CD14-positive monocyte (primary cell): ENCODE measurements at regions not wholly inside any gene's neighbourhood (a gene's known extent, or its start where the extent isn't known, plus 50 kb on each side); places are given as distances from the start of the nearest gene placed in this dataset.

Experiments
- DNase-seq, 3 donors: peaks; one replicate each; pipeline ENCODE4 v3.0.0-alpha.2; 2011 to 2022
- H2AFZ ChIP-seq: 2 replicates; pipeline ENCODE4 v1.6.0; 2012; ENCODE audit warnings: mild to moderate bottlenecking, low read depth, low read length, inconsistent platforms; ENCODE audit not compliant: insufficient read depth, poor library complexity, severe bottlenecking
- H3K27ac ChIP-seq, 2 donors: 1 replicate in 1 of 2; 2 replicates in 1 of 2; pipeline ENCODE4 v1.5.1; 2012 to 2013; ENCODE audit warnings: low read length in 2 of 2, control low read depth in 1 of 2, inconsistent platforms in 1 of 2, low read depth in 1 of 2, mild to moderate bottlenecking in 1 of 2
- H3K27me3 ChIP-seq, 2 donors: one replicate each; pipeline versions ENCODE4 v1.6.0 to v1.6.1; 2011 to 2013; ENCODE audit warnings: low read length in 2 of 2; ENCODE audit not compliant: control insufficient read depth in 2 of 2, insufficient read depth in 2 of 2
- H3K36me3 ChIP-seq, 2 donors: replicated peaks in 1 of 2; 1 replicate in 1 of 2; 2 replicates in 1 of 2; pipeline versions ENCODE4 v1.5.1 to v1.6.1; 2012 to 2013; ENCODE audit warnings: low read length in 2 of 2, control low read depth in 1 of 2, inconsistent platforms in 1 of 2, mild to moderate bottlenecking in 1 of 2; ENCODE audit not compliant: insufficient read depth in 2 of 2, control insufficient read depth in 1 of 2
- H3K4me1 ChIP-seq, 2 donors: 1 replicate in 1 of 2; 2 replicates in 1 of 2; pipeline versions ENCODE4 v1.5.1 to v1.6.1; 2012 to 2013; ENCODE audit warnings: low read length in 2 of 2, control low read depth in 1 of 2, inconsistent platforms in 1 of 2, mild to moderate bottlenecking in 1 of 2, moderate library complexity in 1 of 2; ENCODE audit not compliant: insufficient read depth in 2 of 2, control insufficient read depth in 1 of 2
- H3K4me2 ChIP-seq: replicated peaks from 2 replicates; pipeline ENCODE3; 2012; ENCODE audit warnings: low read length, moderate library complexity, mild to moderate bottlenecking; ENCODE audit not compliant: poor library complexity, severe bottlenecking; ENCODE audit errors: extremely low read depth
- H3K4me3 ChIP-seq, 3 experiments: fragments of 200-600 bp in 1 of 3; sonication (generic) in 1 of 3; replicated peaks in 1 of 3; 1 replicate in 2 of 3; 2 replicates in 1 of 3; pipeline ENCODE4 v1.5.1; 2011 to 2013; ENCODE audit warnings: low read length in 3 of 3, mild to moderate bottlenecking in 3 of 3, control low read depth in 2 of 3, low read depth in 2 of 3, inconsistent platforms in 1 of 3, moderate library complexity in 1 of 3
- H3K79me2 ChIP-seq: 2 replicates; pipeline ENCODE4 v1.6.0; 2012; ENCODE audit warnings: mild to moderate bottlenecking, control low read depth, inconsistent platforms, low read length, moderate library complexity; ENCODE audit not compliant: insufficient read depth
- H3K9ac ChIP-seq: 2 replicates; pipeline ENCODE4 v1.6.0; 2017; ENCODE audit warnings: low read length, mild to moderate bottlenecking; ENCODE audit not compliant: insufficient read depth, poor library complexity, severe bottlenecking
- H3K9me3 ChIP-seq, 2 donors: replicated peaks in 1 of 2; 1 replicate in 1 of 2; 2 replicates in 1 of 2; pipeline versions ENCODE4 v1.5.1 to v1.6.1; 2012 to 2013; ENCODE audit warnings: low read length in 2 of 2, control low read depth in 1 of 2; ENCODE audit not compliant: control insufficient read depth in 1 of 2, insufficient read depth in 1 of 2
- H4K20me1 ChIP-seq: 2 replicates; pipeline ENCODE4 v1.6.0; 2012; ENCODE audit warnings: mild to moderate bottlenecking, low read length, control low read depth, moderate library complexity; ENCODE audit not compliant: insufficient read depth
- H3K27ac Mint-ChIP-seq, 7 donors: one replicate each; pipeline ENCODE4 v1.8.0; 2020; ENCODE audit warnings: mild to moderate bottlenecking in 7 of 7, mixed read lengths in 7 of 7, moderate library complexity in 6 of 7, inconsistent platforms in 2 of 7
- H3K27me3 Mint-ChIP-seq, 3 donors: one replicate each; pipeline ENCODE4 v1.8.0; 2021 to 2022; ENCODE audit warnings: low read depth in 3 of 3, mild to moderate bottlenecking in 3 of 3, mixed read lengths in 3 of 3, moderate library complexity in 3 of 3, inconsistent platforms in 1 of 3
- H3K36me3 Mint-ChIP-seq, 2 donors: one replicate each; pipeline ENCODE4 v1.8.0; 2020; ENCODE audit warnings: mixed read lengths in 2 of 2, inconsistent platforms in 1 of 2, mild to moderate bottlenecking in 1 of 2
- H3K4me1 Mint-ChIP-seq: one replicate; pipeline ENCODE4 v1.8.0; 2020; ENCODE audit warnings: mild to moderate bottlenecking, mixed read lengths
- H3K4me3 Mint-ChIP-seq, 2 donors: one replicate each; pipeline ENCODE4 v1.8.0; 2020; ENCODE audit warnings: mild to moderate bottlenecking in 2 of 2, mixed read lengths in 2 of 2, moderate library complexity in 1 of 2
- H3K9me3 Mint-ChIP-seq, 7 donors: one replicate each; pipeline ENCODE4 v1.8.0; 2020 to 2022; ENCODE audit warnings: mixed read lengths in 7 of 7, mild to moderate bottlenecking in 6 of 7, moderate library complexity in 6 of 7, inconsistent platforms in 2 of 7
- WGBS: methylation state at CpG from one replicate; pipeline ENCODE4 v1.1.5; 2013; ENCODE audit warnings: missing lambda C conversion rate; ENCODE audit not compliant: insufficient coverage; 5-methylcytosine and 5-hydroxymethylcytosine counted together
- intact Hi-C, 2 donors: fragments of 100-400 bp; cut with micrococcal nuclease; formaldehyde crosslinking; loops; one replicate each; pipeline versions ENCODE4 v1.15.0 to v1.15.1; 2023
- TF ChIP-seq, protein P1 (sequence below): fragments of 200-600 bp; IDR thresholded peaks from one replicate; pipeline ENCODE4 v1.8.0; 2022; ENCODE audit warnings: antibody characterized with exemption, mild to moderate bottlenecking

DNA sequence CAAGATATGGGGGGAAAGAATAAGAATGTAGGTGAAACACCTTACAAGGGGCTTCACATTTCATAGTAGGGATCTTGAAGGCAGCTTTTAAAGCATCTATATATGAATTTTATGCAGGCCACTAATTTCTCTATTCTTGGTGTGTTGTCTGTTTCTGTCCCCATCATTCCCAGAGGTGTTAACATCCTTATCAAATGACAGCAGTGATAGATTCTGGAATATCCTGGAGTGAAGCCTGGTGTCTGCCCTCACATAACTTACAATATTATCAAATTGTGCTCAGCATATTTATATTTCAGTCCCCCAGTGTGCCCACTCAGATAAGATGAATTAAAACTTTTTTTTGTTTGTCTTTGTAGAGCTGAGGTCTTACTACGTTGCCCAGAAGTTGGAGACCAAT is 486.2 kb downstream of the EPHA4 start:
- H3K27me3 ChIP-seq = no peaks in the 10 kb centered on the region
- H3K4me2 ChIP-seq = no peak overlapping the region
- no peak for DNase-seq
- H3K4me1 Mint-ChIP-seq = no peaks in the 10 kb centered on the region
- no peaks in the 10 kb centered on the region for H3K36me3 Mint-ChIP-seq
- no peaks in the 10 kb centered on the region for H4K20me1 ChIP-seq
- no peaks in the 10 kb centered on the region for H3K36me3 ChIP-seq
- H3K27ac ChIP-seq = no peak overlapping the region
- TF ChIP-seq, protein P1, sequence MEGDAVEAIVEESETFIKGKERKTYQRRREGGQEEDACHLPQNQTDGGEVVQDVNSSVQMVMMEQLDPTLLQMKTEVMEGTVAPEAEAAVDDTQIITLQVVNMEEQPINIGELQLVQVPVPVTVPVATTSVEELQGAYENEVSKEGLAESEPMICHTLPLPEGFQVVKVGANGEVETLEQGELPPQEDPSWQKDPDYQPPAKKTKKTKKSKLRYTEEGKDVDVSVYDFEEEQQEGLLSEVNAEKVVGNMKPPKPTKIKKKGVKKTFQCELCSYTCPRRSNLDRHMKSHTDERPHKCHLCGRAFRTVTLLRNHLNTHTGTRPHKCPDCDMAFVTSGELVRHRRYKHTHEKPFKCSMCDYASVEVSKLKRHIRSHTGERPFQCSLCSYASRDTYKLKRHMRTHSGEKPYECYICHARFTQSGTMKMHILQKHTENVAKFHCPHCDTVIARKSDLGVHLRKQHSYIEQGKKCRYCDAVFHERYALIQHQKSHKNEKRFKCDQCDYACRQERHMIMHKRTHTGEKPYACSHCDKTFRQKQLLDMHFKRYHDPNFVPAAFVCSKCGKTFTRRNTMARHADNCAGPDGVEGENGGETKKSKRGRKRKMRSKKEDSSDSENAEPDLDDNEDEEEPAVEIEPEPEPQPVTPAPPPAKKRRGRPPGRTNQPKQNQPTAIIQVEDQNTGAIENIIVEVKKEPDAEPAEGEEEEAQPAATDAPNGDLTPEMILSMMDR = no peak
- peaks cover 0 to 10% (median 3%) of the 10 kb centered on the region in 7 donors for H3K9me3 Mint-ChIP-seq
- H3K9ac ChIP-seq = no peak overlapping the region
- intact Hi-C loops = no loop called here
- H3K9me3 ChIP-seq = no peaks in the 10 kb centered on the region
- no peaks in the 10 kb centered on the region for H3K4me1 ChIP-seq
- H2AFZ ChIP-seq = no peak overlapping the region
- no peak overlapping the region for H3K27ac Mint-ChIP-seq
- no CpG with 5 or more reads among the region's 1 CpG for WGBS
- H3K4me3 Mint-ChIP-seq = no peak overlapping the region
- peaks cover 0 to 3% (median 2%) of the 10 kb centered on the region in 3 donors for H3K27me3 Mint-ChIP-seq
- no peaks in the 10 kb centered on the region for H3K79me2 ChIP-seq
- no peak overlapping the region for H3K4me3 ChIP-seq

DNA sequence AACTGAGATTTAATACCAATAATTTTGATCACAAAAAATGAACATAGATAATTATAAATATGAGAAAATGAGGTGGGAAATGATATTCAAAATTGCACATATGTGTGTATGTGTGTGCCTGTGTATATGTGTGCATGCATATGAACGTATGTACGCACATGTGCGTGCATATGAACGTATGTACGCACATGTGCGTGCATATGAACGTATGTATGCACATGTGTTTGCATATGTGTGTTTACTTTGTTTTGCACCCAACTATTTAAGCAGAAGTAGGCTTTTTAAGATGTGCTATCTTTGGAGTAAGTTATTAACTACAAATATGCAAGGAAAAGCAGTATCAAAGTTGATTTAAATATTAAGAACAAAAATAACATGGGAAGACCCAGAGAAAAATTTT is 484.3 kb downstream of the EPHA4 start:
- no peak overlapping the region for H3K9ac ChIP-seq
- TF ChIP-seq, protein P1 = no peak
- H3K27me3 ChIP-seq = no peaks in the 10 kb centered on the region
- H3K9me3 ChIP-seq = no peaks in the 10 kb centered on the region
- no peaks in the 10 kb centered on the region for H3K4me1 Mint-ChIP-seq
- H3K27me3 Mint-ChIP-seq = peaks cover 0 to 2% (median 0%) of the 10 kb centered on the region in 3 donors
- no peak overlapping the region for H3K4me2 ChIP-seq
- no peak for DNase-seq
- no peaks in the 10 kb centered on the region for H4K20me1 ChIP-seq
- H3K36me3 Mint-ChIP-seq = no peaks in the 10 kb centered on the region
- H3K4me3 ChIP-seq = no peak overlapping the region
- intact Hi-C loops = no loop called here
- 97% methylated on average over 7 of the region's 7 CpGs for WGBS
- no peak overlapping the region for H3K27ac ChIP-seq
- peaks cover 0 to 10% (median 2%) of the 10 kb centered on the region in 7 donors for H3K9me3 Mint-ChIP-seq
- H3K36me3 ChIP-seq = no peaks in the 10 kb centered on the region
- H3K79me2 ChIP-seq = no peaks in the 10 kb centered on the region
- no peak overlapping the region for H2AFZ ChIP-seq
- no peaks in the 10 kb centered on the region for H3K4me1 ChIP-seq
- H3K27ac Mint-ChIP-seq = no peak overlapping the region
- no peak overlapping the region for H3K4me3 Mint-ChIP-seq
